Bronchial epithelial cell (primary cell): ENCODE measurements at regions not wholly inside any gene's neighbourhood (a gene's known extent, or its start where the extent isn't known, plus 50 kb on each side); places are given as distances from the start of the nearest gene placed in this dataset.

Experiments used
- DNase-seq: peaks from one replicate; pipeline ENCODE4 v3.0.0-alpha.2; 2010; ENCODE audit warnings: low read depth
- FAIRE-seq: peaks from 2 replicates; lab custom pipeline; 2011; peaks lifted over from hg19 to GRCh38; lab: Jason Lieb, UNC
- H3K27me3 ChIP-seq: 2 replicates; pipeline ENCODE4 v1.5.1; 2011; ENCODE audit warnings: low read length; ENCODE audit not compliant: control insufficient read depth, insufficient read depth
- H3K36me3 ChIP-seq: 2 replicates; pipeline ENCODE4 v1.5.1; 2011; ENCODE audit warnings: low read length; ENCODE audit not compliant: control insufficient read depth, insufficient read depth
- H3K4me3 ChIP-seq: 2 replicates; pipeline ENCODE4 v1.5.1; 2011; ENCODE audit warnings: mild to moderate bottlenecking, low read depth, low read length, control low read depth
- TF ChIP-seq, protein P1 (sequence below): IDR thresholded peaks from 2 replicates; pipeline ENCODE4 v1.5.1; 2011; ENCODE audit warnings: mild to moderate bottlenecking, moderate library complexity, low read length, control low read depth, inconsistent platforms; ENCODE audit not compliant: insufficient read depth, severe bottlenecking

DNA sequence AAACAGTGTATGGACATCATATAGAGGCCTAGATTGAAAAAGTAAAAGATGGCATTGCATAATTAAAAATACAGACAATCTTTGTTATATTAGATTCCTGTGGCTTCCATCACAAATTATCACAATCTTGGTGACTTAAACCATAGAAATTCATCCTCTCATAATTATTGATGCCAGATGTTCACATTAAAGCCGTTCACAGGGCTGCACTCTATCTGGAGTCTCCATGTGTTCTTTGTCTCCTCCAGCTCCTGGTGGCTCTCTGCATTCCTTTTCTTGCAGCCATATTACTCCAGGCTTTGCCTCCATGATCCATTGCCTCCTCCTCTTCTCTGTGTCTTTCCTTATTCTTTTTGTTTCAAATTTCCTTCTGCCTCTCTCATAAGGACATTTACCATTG is 875.7 kb upstream of the USP15 start:
- no peaks in the 10 kb centered on the region for H3K27me3 ChIP-seq
- TF ChIP-seq, protein P1, sequence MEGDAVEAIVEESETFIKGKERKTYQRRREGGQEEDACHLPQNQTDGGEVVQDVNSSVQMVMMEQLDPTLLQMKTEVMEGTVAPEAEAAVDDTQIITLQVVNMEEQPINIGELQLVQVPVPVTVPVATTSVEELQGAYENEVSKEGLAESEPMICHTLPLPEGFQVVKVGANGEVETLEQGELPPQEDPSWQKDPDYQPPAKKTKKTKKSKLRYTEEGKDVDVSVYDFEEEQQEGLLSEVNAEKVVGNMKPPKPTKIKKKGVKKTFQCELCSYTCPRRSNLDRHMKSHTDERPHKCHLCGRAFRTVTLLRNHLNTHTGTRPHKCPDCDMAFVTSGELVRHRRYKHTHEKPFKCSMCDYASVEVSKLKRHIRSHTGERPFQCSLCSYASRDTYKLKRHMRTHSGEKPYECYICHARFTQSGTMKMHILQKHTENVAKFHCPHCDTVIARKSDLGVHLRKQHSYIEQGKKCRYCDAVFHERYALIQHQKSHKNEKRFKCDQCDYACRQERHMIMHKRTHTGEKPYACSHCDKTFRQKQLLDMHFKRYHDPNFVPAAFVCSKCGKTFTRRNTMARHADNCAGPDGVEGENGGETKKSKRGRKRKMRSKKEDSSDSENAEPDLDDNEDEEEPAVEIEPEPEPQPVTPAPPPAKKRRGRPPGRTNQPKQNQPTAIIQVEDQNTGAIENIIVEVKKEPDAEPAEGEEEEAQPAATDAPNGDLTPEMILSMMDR = no peak
- FAIRE-seq (no peak), DNase-seq (no peak)
- H3K4me3 ChIP-seq = no peak overlapping the region
- no peaks in the 10 kb centered on the region for H3K36me3 ChIP-seq

DNA sequence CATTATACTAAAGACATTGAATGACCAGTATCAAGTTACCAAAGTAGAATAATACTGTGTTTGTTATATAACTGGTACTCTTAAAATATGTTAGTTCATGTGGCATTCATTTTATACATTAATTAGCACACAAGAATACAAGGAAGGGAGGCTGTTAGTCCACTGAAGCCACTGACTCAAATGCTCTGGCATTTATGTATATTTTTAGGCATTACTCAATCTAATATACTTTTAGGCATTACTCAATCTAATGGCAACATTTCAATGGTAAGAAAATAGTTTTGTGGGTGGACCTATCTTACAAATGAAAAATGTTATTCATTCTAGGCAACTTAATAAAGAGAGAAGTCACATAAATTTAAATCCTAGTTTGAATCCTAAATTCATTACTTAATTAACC is 874.4 kb upstream of the USP15 start:
- TF ChIP-seq, protein P1 = no peak
- no peak for FAIRE-seq

DNA sequence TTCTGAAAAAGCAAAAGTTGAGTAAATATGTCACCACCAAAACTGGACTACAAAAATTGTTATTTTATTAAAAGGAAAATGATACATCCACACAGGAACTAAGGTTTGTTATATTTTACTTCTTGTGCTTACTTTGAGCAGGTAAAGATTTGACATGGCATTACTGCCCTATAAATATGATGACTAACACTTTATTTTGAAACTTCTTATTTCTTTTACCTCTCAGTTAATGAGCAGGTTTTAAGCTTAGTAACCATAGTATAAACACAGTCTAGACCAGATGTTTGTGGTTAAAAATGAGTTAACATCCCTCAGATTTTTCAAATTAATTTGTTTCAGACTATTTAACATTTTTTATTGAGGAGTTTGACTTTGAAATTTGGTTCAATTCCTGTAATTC is 862.5 kb upstream of the USP15 start:
- TF ChIP-seq, protein P1 = no peak
- no peaks in the 10 kb centered on the region for H3K36me3 ChIP-seq
- no peak overlapping the region for H3K4me3 ChIP-seq
- DNase-seq = peak; percentile 11
- FAIRE-seq = no peak
- H3K27me3 ChIP-seq = no peaks in the 10 kb centered on the region

More for the DNA sequence above, 874.4 kb upstream of the USP15 start:
- no peak overlapping the region for H3K4me3 ChIP-seq
- no peaks in the 10 kb centered on the region for H3K27me3 ChIP-seq
- H3K36me3 ChIP-seq = no peaks in the 10 kb centered on the region
- peak; percentile 72 for DNase-seq

DNA sequence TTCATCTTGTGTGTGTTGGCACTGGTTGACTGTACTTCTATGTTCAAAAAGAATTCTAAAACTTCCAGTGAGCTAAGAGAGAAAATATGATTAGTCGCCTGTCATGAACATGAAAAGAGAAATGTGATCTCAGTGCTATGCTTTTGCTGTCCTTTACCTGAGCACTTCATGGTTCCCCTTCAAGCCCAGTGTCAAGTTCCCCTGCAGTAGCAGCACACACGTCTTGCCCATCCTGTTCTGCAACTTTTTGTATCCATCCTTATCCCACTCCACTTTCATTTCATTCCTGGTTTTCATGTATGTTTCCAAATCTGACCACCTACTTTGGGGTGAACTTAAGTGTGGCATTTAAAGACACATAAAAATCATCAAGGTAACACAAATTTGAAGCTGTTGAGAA is 848.0 kb upstream of the USP15 start:
- no peaks in the 10 kb centered on the region for H3K27me3 ChIP-seq
- H3K36me3 ChIP-seq = no peaks in the 10 kb centered on the region
- DNase-seq = no peak
- no peak for FAIRE-seq
- TF ChIP-seq, protein P1 = no peak
- no peak overlapping the region for H3K4me3 ChIP-seq

DNA sequence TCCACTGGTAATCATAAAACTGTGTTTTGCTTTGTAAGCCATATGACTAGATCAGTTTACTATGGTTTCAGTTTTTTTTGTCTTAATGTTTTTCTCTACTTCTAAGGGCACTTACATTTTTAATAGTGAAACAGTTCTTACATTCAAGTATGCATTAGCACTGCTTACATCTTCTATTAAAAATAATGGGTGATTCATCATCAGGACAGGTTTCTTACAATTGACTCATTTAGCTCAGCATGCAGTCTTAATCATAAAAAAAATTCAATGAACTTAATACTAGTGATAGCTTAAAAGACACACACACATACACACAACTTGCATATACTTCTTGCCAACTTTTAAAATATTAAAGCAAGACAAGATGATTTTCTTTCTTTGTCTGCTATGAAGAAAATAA is 845.7 kb upstream of the USP15 start:
- TF ChIP-seq, protein P1 = no peak
- FAIRE-seq = no peak
- peak; percentile 67 for DNase-seq
- Histone ChIP-seq H3K4me3 (no peak overlapping the region), H3K27me3 (no peaks in the 10 kb centered on the region), H3K36me3 (no peaks in the 10 kb centered on the region)

DNA sequence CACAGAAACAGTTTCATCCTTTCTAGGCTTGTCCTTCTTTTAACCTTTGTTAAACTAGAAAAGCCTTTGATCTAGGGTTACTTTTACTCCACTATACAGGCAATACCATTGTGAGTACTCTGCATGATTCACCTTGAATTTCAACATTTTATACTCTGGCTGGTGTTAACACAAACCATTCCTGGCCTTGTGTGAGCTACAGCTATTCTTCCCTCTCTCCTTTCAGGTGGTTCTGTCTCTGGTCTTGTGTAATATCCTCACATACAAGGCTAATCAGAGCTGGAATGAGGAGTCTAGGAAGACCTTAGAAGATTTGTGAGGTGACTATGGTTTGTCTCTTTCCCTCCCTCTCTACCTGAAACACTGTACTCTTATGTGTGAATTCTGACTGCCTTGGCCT is 837.4 kb upstream of the USP15 start:
- DNase-seq (peak; percentile 46), FAIRE-seq (no peak)
- H3K4me3 ChIP-seq = no peak overlapping the region
- H3K36me3 ChIP-seq = no peaks in the 10 kb centered on the region
- H3K27me3 ChIP-seq = no peaks in the 10 kb centered on the region
- TF ChIP-seq, protein P1 = no peak
